GM19468 (cell line): ENCODE measurements at regions not wholly inside any gene's neighbourhood (a gene's known extent, or its start where the extent isn't known, plus 50 kb on each side); places are given as distances from the start of the nearest gene placed in this dataset.

Source experiments
- ATAC-seq: cut with Tn5 transposase; IDR thresholded peaks from one replicate; pipeline ENCODE4 v1.9.1; 2021; ENCODE audit warnings: mild to moderate bottlenecking, moderate library complexity, moderate number of reproducible peaks; ENCODE audit not compliant: unreplicated experiment; ENCODE audit errors: extremely low read depth

DNA sequence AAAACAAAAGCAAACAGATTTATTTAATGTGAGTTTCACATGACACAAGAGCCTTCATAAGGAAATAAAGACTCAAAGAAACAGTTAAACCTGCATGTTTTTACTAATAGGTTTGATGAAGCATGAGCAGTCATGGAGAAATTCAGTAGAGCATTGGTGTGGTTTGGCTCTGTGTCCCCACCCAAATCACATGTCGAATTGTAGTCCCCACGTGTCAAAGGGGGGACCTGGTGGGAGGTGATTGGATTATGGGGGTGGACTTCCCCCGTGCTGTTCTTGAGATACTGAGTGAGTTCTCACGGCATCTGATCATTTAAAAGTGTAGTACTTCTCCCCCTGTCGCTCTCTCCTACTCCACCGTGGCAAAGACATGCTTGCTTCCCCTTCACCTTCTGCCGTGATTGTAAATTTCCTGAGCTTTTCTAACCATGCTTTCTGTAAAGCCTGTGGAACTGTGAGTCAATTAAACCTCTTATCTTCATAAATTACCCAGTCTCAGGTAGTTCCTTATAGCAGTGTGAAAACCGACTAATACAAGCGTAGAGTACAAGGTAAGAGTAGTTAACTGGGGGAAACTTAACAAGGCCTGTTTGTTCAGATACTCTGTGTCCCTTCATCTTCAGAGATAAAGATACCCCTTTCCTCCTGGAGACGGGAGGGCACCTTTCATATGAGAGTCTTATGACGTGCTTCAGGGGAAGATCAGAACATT is 354.8 kb downstream of the SIPA1L2 start:
- ATAC-seq = no peak

GRCh38 chr1:232274236-232274855 is 355.6 kb downstream of the SIPA1L2 start:
- no peak for ATAC-seq

- no peak for ATAC-seq
Observed at GRCh38 chr1:232273011-232273410, 356.9 kb downstream of the SIPA1L2 start.

- no peak for ATAC-seq
Observed at GRCh38 chr1:232271991-232272589, 357.8 kb downstream of the SIPA1L2 start.

DNA sequence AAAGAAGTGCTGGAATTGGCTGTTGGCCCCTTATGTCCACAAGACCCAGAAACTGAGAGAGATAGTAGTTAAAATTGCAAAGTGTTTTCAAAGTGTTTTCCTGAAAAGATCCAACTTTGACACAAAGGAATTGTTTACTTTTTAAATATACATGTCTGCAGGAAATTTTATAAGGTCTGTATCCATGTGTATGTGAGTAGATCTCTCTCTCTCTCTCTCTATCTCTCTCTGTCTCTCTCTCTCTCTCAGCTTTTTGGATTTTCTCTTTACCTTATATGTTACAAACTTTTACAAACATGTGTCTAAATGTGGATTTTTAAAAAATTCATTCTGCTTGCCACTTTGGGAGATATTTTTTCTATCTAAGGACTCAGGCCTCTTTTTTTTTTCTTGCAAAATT is 358.6 kb downstream of the SIPA1L2 start:
- no peak for ATAC-seq

DNA sequence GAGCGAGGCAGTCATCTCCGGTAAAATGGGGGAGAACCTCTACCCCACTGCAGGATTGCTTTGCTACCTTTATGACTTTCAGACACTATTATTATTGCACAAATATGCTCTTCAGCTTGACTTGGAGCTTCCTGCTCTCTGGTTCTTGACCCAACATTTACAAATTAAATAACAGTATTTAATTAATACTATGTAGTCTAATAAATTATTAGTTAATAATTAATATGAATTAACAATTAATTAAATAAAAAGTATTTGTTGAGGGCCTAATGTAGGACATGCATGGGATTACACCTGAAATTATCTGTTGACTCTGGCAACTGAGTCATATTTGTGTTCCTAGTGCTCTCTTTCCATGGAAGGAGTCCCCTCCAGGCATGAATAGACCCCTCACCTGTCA is 359.9 kb downstream of the SIPA1L2 start:
- ATAC-seq = no peak

GRCh38 chr1:232267837-232268598 is 361.9 kb downstream of the SIPA1L2 start:
- ATAC-seq = no peak

- no peak for ATAC-seq
Observed at GRCh38 chr1:232267092-232267836, 362.7 kb downstream of the SIPA1L2 start.

DNA sequence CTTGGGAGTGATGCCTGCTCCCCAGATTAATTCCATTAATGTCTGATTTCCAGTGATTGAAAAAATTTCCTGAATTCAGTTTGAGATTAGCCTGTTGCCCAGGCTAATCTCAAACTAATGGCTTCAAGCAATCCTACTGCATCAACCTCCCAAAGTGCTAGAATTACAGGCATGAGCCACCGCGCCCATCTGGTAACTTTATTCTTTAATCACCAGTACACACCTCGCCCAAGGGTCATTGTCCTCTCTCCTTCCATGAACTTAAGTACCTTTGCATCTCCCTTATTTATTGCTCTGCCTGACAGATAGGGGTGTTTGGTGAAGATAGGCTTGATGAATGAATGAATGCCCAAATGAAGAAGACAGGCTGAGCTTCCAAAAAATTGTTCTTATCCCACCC is 366.5 kb downstream of the SIPA1L2 start:
- ATAC-seq = no peak

GRCh38 chr1:232262991-232263390 is 366.9 kb downstream of the SIPA1L2 start:
- ATAC-seq = no peak

DNA sequence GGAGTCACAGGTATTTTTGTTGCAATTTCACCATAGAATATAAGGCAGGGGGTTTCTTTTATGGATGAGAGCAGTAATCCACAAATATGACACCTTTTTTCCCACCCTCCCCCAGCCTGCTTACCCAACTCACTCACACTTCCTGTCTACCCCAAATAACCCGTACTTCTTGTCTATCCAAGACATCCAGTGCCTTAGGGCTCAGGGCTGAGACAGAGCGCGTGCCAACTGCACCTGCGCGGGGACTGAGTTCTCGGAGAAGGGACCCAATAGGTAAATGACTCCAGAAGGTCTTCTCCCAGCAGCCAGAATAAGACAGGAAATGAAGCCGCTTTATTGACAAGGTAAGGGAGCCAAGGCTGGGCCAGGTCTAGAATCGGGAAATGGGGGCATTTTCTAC is 369.1 kb downstream of the SIPA1L2 start:
- ATAC-seq = no peak

DNA sequence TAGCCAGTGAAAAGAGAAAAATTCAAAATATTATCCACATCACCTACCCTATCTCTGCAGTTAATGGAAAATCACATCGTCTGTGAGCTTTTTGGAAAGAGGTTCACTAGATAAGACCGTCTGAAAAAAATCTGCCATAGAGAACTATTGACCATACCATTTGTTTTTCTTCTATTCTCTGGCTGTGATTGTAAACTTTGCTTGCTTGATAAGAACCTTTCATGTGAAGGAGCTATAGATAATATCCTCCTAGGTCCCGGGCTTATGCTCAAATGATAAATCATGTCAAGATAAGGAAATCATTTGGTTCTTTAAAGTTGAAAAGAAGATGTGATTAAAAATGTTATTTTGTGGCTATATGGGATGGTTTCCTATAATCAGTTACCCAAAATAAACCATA is 369.9 kb downstream of the SIPA1L2 start:
- ATAC-seq = no peak

DNA sequence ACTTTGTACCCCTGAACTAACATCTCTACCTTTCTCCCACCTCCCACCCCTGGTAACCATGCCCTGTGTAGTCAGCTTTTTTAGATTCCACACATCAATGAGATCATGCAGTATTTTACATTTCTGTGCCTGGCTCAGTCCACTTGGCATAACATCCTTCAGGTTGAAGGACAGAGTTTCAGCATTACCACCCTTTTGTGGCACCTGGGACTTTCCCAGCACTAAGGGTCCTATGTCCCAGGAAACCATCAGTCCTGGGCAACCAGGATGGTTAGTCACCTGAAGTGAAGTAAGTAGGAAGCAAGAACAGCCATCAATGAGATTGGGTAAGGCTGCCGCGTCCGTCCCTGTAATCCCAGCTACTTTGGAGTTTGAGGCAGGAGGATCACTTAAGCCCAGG is 370.6 kb downstream of the SIPA1L2 start:
- no peak for ATAC-seq

DNA sequence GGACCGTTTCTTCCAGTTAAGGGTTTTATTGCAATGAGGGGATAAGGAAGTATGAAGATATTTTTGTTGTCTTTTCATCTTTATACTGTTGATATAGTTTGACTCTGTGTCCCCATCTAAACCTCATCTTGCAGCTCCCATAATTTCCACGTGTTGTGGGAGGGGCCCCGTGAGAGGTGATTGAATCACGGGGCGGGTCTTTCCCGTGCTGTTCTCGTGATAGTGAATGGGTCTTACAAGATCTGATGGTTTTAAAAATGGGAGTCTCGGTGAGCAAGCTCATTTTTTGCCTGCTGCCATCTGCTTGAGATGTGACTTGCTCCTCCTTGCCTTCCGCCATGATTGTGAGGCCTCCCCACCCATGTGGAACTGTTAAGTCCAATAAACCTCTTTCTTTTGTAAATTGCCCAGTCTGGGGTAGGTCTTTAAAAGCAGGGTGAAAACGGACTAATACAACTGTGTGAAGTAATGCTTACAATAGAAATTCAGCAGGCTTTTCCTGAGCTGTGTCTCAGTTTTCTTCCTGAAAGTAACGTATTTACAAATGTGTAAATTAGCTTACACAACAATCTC is 377.3 kb downstream of the SIPA1L2 start:
- ATAC-seq = no peak

DNA sequence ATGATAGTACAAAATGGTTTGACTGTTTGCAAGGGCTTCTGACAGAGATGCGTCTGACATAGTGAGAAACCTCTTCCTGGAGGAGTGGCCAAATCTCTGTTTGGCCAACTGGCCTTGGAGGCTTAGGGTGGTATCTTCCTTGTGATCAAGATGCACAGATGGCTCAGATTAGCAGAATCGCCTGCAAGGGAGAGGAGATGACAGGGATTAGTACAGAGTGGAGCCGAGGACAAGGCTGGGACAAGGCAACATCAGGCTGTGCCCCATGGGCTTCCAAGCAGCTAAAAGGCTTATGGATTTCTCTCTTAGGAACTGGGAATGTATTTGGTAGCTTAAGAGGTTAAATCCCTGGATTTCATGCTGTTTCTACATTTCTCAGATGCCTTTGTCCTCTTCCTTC is 379.1 kb downstream of the SIPA1L2 start:
- ATAC-seq = no peak

GRCh38 chr1:232249861-232250777 is 379.8 kb downstream of the SIPA1L2 start:
- ATAC-seq = no peak

DNA sequence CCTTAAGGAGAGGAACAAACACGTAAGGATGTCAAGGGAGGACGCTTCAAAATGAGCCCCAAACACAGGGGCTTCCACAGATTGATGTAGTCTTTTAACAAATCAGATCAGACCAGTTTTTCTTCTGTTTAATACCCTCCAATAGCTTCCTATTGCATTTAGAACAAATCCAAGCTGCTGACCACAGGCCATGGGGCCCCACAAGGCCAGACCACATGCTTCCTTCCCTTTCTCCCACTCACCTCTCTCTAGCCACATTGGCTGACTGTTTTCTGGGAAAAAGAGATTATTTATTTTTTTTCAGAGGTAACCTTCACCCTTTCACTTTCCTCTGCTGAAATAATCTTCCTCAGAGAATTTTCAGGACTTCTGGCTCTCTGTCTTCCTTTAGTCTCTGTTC is 380.6 kb downstream of the SIPA1L2 start:
- ATAC-seq = no peak

- no peak for ATAC-seq
Observed at GRCh38 chr1:232248276-232248820, 381.6 kb downstream of the SIPA1L2 start.

DNA sequence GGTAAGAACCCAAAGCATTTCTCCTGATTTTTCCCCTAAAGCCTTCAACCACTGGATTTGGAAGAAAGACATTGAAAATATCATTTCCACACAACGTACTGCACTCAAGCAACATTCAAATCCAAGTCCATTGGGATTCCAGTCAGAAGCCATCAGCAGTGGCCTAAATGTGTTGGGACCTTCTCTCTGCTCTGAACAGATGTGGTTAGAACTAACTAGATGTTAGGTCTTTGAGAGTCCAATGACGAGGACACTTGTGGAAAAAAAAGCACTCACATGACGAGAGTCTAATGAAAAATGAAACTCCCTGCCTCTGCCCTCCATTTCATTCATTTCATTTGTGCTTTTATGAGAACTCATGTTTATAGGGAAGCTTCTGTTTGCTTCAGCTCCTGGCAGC is 382.3 kb downstream of the SIPA1L2 start:
- no peak for ATAC-seq
